HCT116 (cell line): ENCODE measurements at regions not wholly inside any gene's neighbourhood (a gene's known extent, or its start where the extent isn't known, plus 50 kb on each side); places are given as distances from the start of the nearest gene placed in this dataset.

Source experiments
- ELF1 ChIP-seq: IDR thresholded peaks from 2 replicates; pipeline ENCODE4 v1.6.1; 2012; ENCODE audit warnings: low read depth, borderline replicate concordance
- EZH2 ChIP-seq: fragments of 200-600 bp; sonication (generic); IDR thresholded peaks from 2 replicates; pipeline ENCODE4 v1.6.1; 2017; ENCODE audit warnings: antibody characterized with exemption, mixed run types
- EZH2phosphoT487 ChIP-seq: fragments of 200-600 bp; IDR thresholded peaks from 2 replicates; pipeline ENCODE4 v1.6.1; 2018; ENCODE audit warnings: antibody characterized with exemption, borderline replicate concordance
- POLR2A ChIP-seq: IDR thresholded peaks from 2 replicates; pipeline ENCODE4 v1.7.0; 2011; ENCODE audit warnings: borderline replicate concordance; ENCODE audit not compliant: insufficient read depth, insufficient read length; ENCODE audit errors: extremely low read depth
- POLR2AphosphoS5 ChIP-seq: IDR thresholded peaks from 2 replicates; pipeline ENCODE4 v1.6.1; 2011; ENCODE audit warnings: mild to moderate bottlenecking, low read depth, low read length, moderate library complexity
- RAD21 ChIP-seq: IDR thresholded peaks from 2 replicates; pipeline ENCODE4 v1.6.1; 2012; ENCODE audit warnings: low read depth, mild to moderate bottlenecking
- ZFX ChIP-seq: fragments of 450-650 bp; IDR thresholded peaks from 2 replicates; pipeline ENCODE4 v1.6.1; 2017
- ZNF274 ChIP-seq: fragments of 200-500 bp; sonication (Bioruptor generic); IDR thresholded peaks from 2 replicates; pipeline ENCODE4 v1.6.1; 2014; ENCODE audit warnings: mild to moderate bottlenecking, low read depth, low read length, inconsistent platforms
- TF ChIP-seq, protein P1 (sequence below), 3 experiments: fragments of 200-600 bp in 1 of 3; sonication (generic) in 1 of 3; IDR thresholded peaks in 2 of 3; conservative IDR thresholded peaks in 1 of 3; 2 replicates each; pipeline ENCODE4 v1.5.1; 2012 to 2017; ENCODE audit warnings: low read depth in 2 of 3, low read length in 2 of 3, antibody characterized with exemption in 1 of 3, borderline replicate concordance in 1 of 3, control low read depth in 1 of 3, mild to moderate bottlenecking in 1 of 3, mixed read lengths in 1 of 3, mixed run types in 1 of 3, moderate library complexity in 1 of 3; ENCODE audit not compliant: insufficient read depth in 1 of 3
- TF ChIP-seq, protein P2 (sequence below): IDR thresholded peaks from 2 replicates; pipeline ENCODE4 v1.6.1; 2012; ENCODE audit warnings: low read depth
- TF ChIP-seq, protein P3 (sequence below): IDR thresholded peaks from 2 replicates; pipeline ENCODE4 v1.6.1; 2012
- TF ChIP-seq, protein P4 (sequence below): IDR thresholded peaks from 2 replicates; pipeline ENCODE4 v1.6.1; 2012

DNA sequence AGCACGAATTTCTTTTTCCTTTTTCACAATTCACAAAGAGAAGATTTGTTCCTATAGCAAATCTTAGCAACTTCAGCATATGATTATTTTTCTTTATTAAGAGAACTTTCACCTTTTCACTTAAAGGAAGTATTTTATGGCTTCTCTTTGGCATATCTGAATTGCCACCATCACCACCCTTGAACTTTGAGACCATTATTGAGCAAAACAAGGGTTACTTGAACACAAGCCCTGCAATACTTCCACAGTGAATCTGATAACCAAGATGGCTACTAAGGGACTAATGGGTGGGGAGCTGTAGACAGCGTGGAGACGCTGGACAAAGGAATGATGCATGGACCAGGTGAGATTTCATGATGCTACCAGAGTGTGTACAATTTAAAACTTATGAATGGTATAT is 815.0 kb downstream of the LRRIQ3 start:
- TF ChIP-seq EZH2 (no peak), POLR2A (no peak), POLR2AphosphoS5 (no peak), RAD21 (no peak), ZFX (no peak), EZH2phosphoT487 (no peak), ELF1 (no peak), ZNF274 (no peak)
- TF ChIP-seq, protein P1, sequence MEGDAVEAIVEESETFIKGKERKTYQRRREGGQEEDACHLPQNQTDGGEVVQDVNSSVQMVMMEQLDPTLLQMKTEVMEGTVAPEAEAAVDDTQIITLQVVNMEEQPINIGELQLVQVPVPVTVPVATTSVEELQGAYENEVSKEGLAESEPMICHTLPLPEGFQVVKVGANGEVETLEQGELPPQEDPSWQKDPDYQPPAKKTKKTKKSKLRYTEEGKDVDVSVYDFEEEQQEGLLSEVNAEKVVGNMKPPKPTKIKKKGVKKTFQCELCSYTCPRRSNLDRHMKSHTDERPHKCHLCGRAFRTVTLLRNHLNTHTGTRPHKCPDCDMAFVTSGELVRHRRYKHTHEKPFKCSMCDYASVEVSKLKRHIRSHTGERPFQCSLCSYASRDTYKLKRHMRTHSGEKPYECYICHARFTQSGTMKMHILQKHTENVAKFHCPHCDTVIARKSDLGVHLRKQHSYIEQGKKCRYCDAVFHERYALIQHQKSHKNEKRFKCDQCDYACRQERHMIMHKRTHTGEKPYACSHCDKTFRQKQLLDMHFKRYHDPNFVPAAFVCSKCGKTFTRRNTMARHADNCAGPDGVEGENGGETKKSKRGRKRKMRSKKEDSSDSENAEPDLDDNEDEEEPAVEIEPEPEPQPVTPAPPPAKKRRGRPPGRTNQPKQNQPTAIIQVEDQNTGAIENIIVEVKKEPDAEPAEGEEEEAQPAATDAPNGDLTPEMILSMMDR (IDR thresholded peaks at IDR 0.05 in 2 of 3, conservative IDR thresholded peaks at IDR 0.05 in 1 of 3; ENCODE audit: borderline replicate concordance in 1 of 3, insufficient read depth in 1 of 3, low read depth in 2 of 3, low read length in 2 of 3) = no peak
- TF ChIP-seq, protein P2, sequence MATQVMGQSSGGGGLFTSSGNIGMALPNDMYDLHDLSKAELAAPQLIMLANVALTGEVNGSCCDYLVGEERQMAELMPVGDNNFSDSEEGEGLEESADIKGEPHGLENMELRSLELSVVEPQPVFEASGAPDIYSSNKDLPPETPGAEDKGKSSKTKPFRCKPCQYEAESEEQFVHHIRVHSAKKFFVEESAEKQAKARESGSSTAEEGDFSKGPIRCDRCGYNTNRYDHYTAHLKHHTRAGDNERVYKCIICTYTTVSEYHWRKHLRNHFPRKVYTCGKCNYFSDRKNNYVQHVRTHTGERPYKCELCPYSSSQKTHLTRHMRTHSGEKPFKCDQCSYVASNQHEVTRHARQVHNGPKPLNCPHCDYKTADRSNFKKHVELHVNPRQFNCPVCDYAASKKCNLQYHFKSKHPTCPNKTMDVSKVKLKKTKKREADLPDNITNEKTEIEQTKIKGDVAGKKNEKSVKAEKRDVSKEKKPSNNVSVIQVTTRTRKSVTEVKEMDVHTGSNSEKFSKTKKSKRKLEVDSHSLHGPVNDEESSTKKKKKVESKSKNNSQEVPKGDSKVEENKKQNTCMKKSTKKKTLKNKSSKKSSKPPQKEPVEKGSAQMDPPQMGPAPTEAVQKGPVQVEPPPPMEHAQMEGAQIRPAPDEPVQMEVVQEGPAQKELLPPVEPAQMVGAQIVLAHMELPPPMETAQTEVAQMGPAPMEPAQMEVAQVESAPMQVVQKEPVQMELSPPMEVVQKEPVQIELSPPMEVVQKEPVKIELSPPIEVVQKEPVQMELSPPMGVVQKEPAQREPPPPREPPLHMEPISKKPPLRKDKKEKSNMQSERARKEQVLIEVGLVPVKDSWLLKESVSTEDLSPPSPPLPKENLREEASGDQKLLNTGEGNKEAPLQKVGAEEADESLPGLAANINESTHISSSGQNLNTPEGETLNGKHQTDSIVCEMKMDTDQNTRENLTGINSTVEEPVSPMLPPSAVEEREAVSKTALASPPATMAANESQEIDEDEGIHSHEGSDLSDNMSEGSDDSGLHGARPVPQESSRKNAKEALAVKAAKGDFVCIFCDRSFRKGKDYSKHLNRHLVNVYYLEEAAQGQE = no peak
- TF ChIP-seq, protein P3, sequence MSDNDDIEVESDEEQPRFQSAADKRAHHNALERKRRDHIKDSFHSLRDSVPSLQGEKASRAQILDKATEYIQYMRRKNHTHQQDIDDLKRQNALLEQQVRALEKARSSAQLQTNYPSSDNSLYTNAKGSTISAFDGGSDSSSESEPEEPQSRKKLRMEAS = no peak
- TF ChIP-seq, protein P4, sequence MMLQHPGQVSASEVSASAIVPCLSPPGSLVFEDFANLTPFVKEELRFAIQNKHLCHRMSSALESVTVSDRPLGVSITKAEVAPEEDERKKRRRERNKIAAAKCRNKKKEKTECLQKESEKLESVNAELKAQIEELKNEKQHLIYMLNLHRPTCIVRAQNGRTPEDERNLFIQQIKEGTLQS = no peak
